GM23338 (cell line): ENCODE measurements at regions not wholly inside any gene's neighbourhood (a gene's known extent, or its start where the extent isn't known, plus 50 kb on each side); places are given as distances from the start of the nearest gene placed in this dataset.
"Not testable (repeated sequence)": the region's sequence is repeated elsewhere in the genome, so short reads cannot be mapped to it uniquely, and the experiment has no call there.

ENCODE experiments used
- ATAC-seq: fragments of 200-7000 bp; cut with Tn5 transposase; 3 replicates; pipeline ENCODE4 v1.9.1; 2020
- DNase-seq: peaks from one replicate; pipeline ENCODE4 v3.0.0-alpha.2; 2015; ENCODE audit warnings: low spot score
- H2AFZ ChIP-seq: fragments of 200-600 bp; sonication (generic); 2 replicates; pipeline ENCODE4 v1.8.0; 2016; ENCODE audit warnings: antibody characterized with exemption, mild to moderate bottlenecking, moderate library complexity
- H3F3A ChIP-seq: fragments of 200-600 bp; sonication (generic); replicated peaks from 2 replicates; pipeline ENCODE4 v1.8.0; 2017; ENCODE audit warnings: antibody characterized with exemption, mixed run types, low read depth
- H3K27ac ChIP-seq: fragments of 200-600 bp; sonication (generic); 2 replicates; pipeline ENCODE4 v1.6.1; 2016; ENCODE audit warnings: low read depth
- H3K27me3 ChIP-seq: fragments of 200-600 bp; sonication (generic); 2 replicates; pipeline ENCODE4 v1.8.0; 2016; ENCODE audit warnings: mild to moderate bottlenecking, mixed run types, moderate library complexity; ENCODE audit not compliant: insufficient read depth
- H3K36me3 ChIP-seq: fragments of 200-600 bp; sonication (generic); 2 replicates; pipeline ENCODE4 v1.8.0; 2016; ENCODE audit warnings: mild to moderate bottlenecking; ENCODE audit not compliant: insufficient read depth
- H3K4me1 ChIP-seq: fragments of 200-600 bp; sonication (generic); 2 replicates; pipeline ENCODE4 v1.8.0; 2016; ENCODE audit warnings: mild to moderate bottlenecking, moderate library complexity; ENCODE audit not compliant: insufficient read depth
- H3K4me2 ChIP-seq: fragments of 200-600 bp; sonication (generic); 2 replicates; pipeline ENCODE4 v1.7.1; 2017; ENCODE audit warnings: mixed run types
- H3K4me3 ChIP-seq: fragments of 200-600 bp; sonication (generic); 2 replicates; pipeline ENCODE4 v1.6.1; 2016; ENCODE audit warnings: mixed run types
- H3K79me2 ChIP-seq: fragments of 200-600 bp; sonication (generic); replicated peaks from 2 replicates; pipeline ENCODE4 v1.8.0; 2017; ENCODE audit warnings: mild to moderate bottlenecking; ENCODE audit not compliant: insufficient read depth
- H3K9me2 ChIP-seq: fragments of 200-600 bp; sonication (generic); 2 replicates; pipeline ENCODE4 v1.8.0; 2017; ENCODE audit not compliant: insufficient read depth
- H4K20me1 ChIP-seq: fragments of 200-600 bp; sonication (generic); replicated peaks from 2 replicates; pipeline ENCODE4 v1.8.0; 2017; ENCODE audit warnings: mild to moderate bottlenecking; ENCODE audit not compliant: insufficient read depth
- H3K27ac Mint-ChIP-seq: 2 replicates; pipeline ENCODE4 v1.8.0; 2020; ENCODE audit warnings: inconsistent platforms, mild to moderate bottlenecking, moderate library complexity, mixed read lengths
- H3K27me3 Mint-ChIP-seq: 3 replicates; pipeline ENCODE4 v1.8.0; 2022; ENCODE audit warnings: low read depth, mild to moderate bottlenecking, moderate library complexity, mixed read lengths, inconsistent platforms; ENCODE audit not compliant: insufficient read depth, poor library complexity
- H3K36me3 Mint-ChIP-seq: 3 replicates; pipeline ENCODE4 v1.8.0; 2021; ENCODE audit warnings: low read depth, mild to moderate bottlenecking, inconsistent platforms, moderate library complexity, mixed read lengths
- H3K4me1 Mint-ChIP-seq: 3 replicates; pipeline ENCODE4 v1.8.0; 2020; ENCODE audit warnings: mild to moderate bottlenecking, inconsistent platforms, mixed read lengths
- H3K4me3 Mint-ChIP-seq: 3 replicates; pipeline ENCODE4 v1.8.0; 2021; ENCODE audit warnings: moderate library complexity, mild to moderate bottlenecking, inconsistent platforms, mixed read lengths
- H3K9me3 Mint-ChIP-seq: 3 replicates; pipeline ENCODE4 v1.8.0; 2020; ENCODE audit warnings: moderate library complexity, mild to moderate bottlenecking, inconsistent platforms, mixed read lengths
- EZH2 ChIP-seq: fragments of 200-600 bp; sonication (generic); IDR thresholded peaks from one replicate; pipeline ENCODE4 v1.8.0; 2017; ENCODE audit warnings: antibody characterized with exemption, mild to moderate bottlenecking, low read depth; ENCODE audit not compliant: unreplicated experiment
- ZNF114 ChIP-seq: fragments of 250-450 bp; sonication (Bioruptor Pico); IDR thresholded peaks from 2 replicates; pipeline ENCODE4 v1.5.0; 2020; ENCODE audit warnings: mild to moderate bottlenecking, moderate library complexity
- ZNF331 ChIP-seq: fragments of 250-450 bp; sonication (Bioruptor Pico); IDR thresholded peaks from 2 replicates; pipeline ENCODE4 v1.5.0; 2020; ENCODE audit warnings: low read depth, mild to moderate bottlenecking, moderate library complexity
- TF ChIP-seq, protein P1 (sequence below): IDR thresholded peaks from 2 replicates; pipeline ENCODE4 v1.6.1; 2016; ENCODE audit warnings: antibody characterized with exemption

DNA sequence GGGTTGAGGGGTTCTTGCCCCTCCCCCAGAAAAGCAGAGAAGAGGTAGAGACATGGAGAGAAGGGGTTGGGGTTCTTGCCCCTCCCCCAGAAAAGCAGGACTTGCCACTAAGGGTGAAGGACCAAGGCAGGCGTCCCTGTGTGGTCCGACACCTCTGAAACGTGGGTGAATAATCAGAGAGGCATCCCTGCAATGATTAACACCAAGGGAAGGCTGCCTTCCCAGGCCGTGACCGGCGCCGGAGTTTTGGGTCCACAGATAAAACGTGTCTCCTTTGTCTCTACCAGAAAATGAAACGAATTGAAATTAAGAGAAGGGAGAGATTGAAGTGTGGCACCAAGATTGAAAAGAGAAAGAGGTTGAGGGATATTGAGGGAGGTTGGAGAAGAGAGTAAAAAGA lies 778.2 kb downstream of the UQCRFS1 start:
- H3K27ac ChIP-seq, H3K79me2 ChIP-seq, H3K27me3 ChIP-seq, H4K20me1 ChIP-seq, H3K4me2 ChIP-seq, H3K4me3 ChIP-seq, H3K27ac Mint-ChIP-seq, DNase-seq, H3K36me3 ChIP-seq, H2AFZ ChIP-seq, H3K4me3 Mint-ChIP-seq, ATAC-seq, H3F3A ChIP-seq: not testable (repeated sequence)
- H3K36me3 Mint-ChIP-seq: peaks cover 60% of the 10 kb centered on the region
- peaks cover 11% of the 10 kb centered on the region; the same call in 2 of the 3 replicates for H3K4me1 Mint-ChIP-seq
- H3K27me3 Mint-ChIP-seq: peaks cover 18% of the 10 kb centered on the region
- Histone ChIP-seq H3K9me2 (peaks cover 11% of the 10 kb centered on the region; the same call in 1 of the 2 replicates), H3K4me1 (peaks cover 11% of the 10 kb centered on the region; the same call in 1 of the 2 replicates)
- H3K9me3 Mint-ChIP-seq: peaks cover 64% of the 10 kb centered on the region

DNA sequence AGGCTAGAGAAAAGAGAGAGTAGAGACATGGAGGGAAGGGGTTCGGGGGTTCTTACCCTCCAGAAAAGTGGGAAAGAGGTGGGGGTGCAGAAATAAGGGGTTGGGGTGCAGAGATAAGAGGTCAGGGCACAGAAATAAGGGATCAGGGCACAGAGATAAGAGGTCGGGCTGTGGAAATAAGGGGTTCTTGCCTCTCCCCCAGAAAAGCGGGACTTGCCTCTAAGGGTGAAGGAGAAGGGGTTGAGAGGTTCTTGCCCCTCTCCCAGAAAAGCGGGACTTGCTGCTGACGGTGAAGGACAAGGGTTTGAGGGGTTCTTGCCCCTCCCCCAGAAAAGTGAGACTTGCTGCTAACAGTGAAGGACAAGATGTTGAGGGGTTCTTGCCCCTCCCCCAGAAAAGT lies 778.6 kb downstream of the UQCRFS1 start:
- peaks cover 67% of the 10 kb centered on the region for H3K9me3 Mint-ChIP-seq
- H3K4me3 Mint-ChIP-seq, H3K4me3 ChIP-seq, H3F3A ChIP-seq, H3K4me2 ChIP-seq, ATAC-seq, H3K27ac Mint-ChIP-seq, DNase-seq, H3K27me3 ChIP-seq, H3K79me2 ChIP-seq, H4K20me1 ChIP-seq, H2AFZ ChIP-seq, H3K4me1 Mint-ChIP-seq, H3K27ac ChIP-seq, H3K36me3 ChIP-seq: not testable (repeated sequence)
- H3K27me3 Mint-ChIP-seq: peaks cover 19% of the 10 kb centered on the region
- H3K9me2 ChIP-seq: peaks cover 11% of the 10 kb centered on the region; the same call in 1 of the 2 replicates
- H3K36me3 Mint-ChIP-seq: peaks cover 60% of the 10 kb centered on the region
- H3K4me1 ChIP-seq: peaks cover 11% of the 10 kb centered on the region; the same call in 1 of the 2 replicates

DNA sequence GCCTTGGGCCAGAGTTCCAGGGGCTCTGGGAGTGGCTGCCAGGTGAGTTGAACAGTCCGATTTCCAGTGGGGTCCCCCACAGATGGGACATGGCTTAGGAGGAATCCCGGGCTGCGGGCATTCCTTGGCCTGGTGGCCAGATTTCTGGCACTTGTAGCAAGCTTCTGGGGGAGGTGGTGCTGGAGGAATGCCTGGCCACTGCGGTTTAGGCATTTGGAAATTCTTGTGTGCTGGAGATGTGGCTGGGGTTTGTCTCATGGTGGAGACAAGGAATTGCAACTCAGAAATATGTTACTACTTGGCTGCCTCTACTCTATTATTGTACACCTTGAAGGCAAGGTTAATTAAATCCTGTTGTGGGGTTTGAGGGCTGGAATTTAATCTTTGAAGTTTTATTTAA lies 779.8 kb downstream of the UQCRFS1 start:
- H3K4me1 ChIP-seq: peaks cover 11% of the 10 kb centered on the region; the same call in 1 of the 2 replicates
- not testable (repeated sequence) for DNase-seq, H3K27me3 ChIP-seq, H3K27ac Mint-ChIP-seq, H3K79me2 ChIP-seq, H3K4me1 Mint-ChIP-seq, H3K27ac ChIP-seq, H3K9me2 ChIP-seq, H3K4me3 Mint-ChIP-seq, ATAC-seq, H3K4me2 ChIP-seq, H3K4me3 ChIP-seq, H4K20me1 ChIP-seq, H2AFZ ChIP-seq, H3K36me3 ChIP-seq, H3F3A ChIP-seq
- H3K9me3 Mint-ChIP-seq: peaks cover 68% of the 10 kb centered on the region
- peaks cover 60% of the 10 kb centered on the region for H3K36me3 Mint-ChIP-seq
- H3K27me3 Mint-ChIP-seq: peaks cover 19% of the 10 kb centered on the region

DNA sequence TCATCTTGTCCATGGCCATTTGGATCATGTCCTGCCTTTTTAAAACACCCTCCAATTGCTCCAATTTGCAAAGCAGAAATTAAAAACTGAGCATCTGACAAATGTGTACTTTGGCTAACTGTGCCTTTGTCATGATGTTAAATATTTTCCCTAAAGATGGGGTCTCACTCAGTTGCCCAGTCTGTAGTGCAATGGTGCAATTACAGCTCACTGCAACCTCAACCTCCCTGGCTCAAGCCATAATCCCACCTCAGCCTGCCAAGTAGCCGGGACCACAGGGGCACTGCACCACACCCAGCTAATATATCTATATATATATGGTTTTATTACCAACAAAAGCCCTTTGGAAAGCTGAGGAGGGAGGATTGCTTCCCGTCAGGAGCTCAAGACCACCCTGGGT lies 782.7 kb downstream of the UQCRFS1 start:
- Histone ChIP-seq H3F3A (no peaks in the 10 kb centered on the region), H3K4me3 (no peak overlapping the region), H2AFZ (no peak overlapping the region), H3K27me3 (no peaks in the 10 kb centered on the region), H3K36me3 (no peaks in the 10 kb centered on the region; the same call in 1 of the 2 replicates), H3K4me2 (no peak overlapping the region), H4K20me1 (no peaks in the 10 kb centered on the region), H3K4me1 (peaks cover 22% of the 10 kb centered on the region), H3K27ac (no peak overlapping the region), H3K9me2 (peaks cover 12% of the 10 kb centered on the region), H3K79me2 (no peaks in the 10 kb centered on the region)
- Mint-ChIP-seq H3K4me3 (no peak overlapping the region), H3K4me1 (peaks cover 23% of the 10 kb centered on the region), H3K27ac (no peak overlapping the region), H3K9me3 (peaks cover 51% of the 10 kb centered on the region), H3K27me3 (peaks cover 23% of the 10 kb centered on the region), H3K36me3 (peaks cover 39% of the 10 kb centered on the region)
- TF ChIP-seq, protein P1, sequence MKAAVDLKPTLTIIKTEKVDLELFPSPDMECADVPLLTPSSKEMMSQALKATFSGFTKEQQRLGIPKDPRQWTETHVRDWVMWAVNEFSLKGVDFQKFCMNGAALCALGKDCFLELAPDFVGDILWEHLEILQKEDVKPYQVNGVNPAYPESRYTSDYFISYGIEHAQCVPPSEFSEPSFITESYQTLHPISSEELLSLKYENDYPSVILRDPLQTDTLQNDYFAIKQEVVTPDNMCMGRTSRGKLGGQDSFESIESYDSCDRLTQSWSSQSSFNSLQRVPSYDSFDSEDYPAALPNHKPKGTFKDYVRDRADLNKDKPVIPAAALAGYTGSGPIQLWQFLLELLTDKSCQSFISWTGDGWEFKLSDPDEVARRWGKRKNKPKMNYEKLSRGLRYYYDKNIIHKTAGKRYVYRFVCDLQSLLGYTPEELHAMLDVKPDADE: no peak
- TF ChIP-seq ZNF331 (CRISPR knock-in tag) (no peak), ZNF114 (no peak), EZH2 (no peak)
- DNase-seq: no peak
- ATAC-seq: no peak
